ENCODE measurements at regions not wholly inside any gene's neighbourhood (a gene's known extent, or its start where the extent isn't known, plus 50 kb on each side); places are given as distances from the start of the nearest gene placed in this dataset.

DNA sequence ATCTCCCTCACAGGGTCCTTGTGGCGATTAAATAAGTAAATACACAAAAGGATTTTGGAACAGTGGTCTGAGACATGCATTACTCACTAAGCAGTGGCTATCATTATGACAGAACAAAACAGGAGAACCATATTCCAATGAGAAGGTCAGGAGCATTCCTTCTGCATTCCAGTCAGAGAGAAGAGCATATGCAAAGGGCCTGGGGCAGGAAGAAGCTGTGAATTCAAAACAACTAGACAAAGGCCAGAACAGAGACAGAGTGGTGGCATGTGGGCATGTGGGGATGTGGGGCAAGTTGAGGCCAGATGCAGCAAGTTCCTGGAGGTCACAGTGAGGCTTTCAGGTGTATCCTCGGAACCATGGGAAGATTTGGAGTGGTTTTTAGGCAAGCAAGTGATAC is 70.1 kb upstream of the VRK1 start:
- TF ChIP-seq, protein P1, sequence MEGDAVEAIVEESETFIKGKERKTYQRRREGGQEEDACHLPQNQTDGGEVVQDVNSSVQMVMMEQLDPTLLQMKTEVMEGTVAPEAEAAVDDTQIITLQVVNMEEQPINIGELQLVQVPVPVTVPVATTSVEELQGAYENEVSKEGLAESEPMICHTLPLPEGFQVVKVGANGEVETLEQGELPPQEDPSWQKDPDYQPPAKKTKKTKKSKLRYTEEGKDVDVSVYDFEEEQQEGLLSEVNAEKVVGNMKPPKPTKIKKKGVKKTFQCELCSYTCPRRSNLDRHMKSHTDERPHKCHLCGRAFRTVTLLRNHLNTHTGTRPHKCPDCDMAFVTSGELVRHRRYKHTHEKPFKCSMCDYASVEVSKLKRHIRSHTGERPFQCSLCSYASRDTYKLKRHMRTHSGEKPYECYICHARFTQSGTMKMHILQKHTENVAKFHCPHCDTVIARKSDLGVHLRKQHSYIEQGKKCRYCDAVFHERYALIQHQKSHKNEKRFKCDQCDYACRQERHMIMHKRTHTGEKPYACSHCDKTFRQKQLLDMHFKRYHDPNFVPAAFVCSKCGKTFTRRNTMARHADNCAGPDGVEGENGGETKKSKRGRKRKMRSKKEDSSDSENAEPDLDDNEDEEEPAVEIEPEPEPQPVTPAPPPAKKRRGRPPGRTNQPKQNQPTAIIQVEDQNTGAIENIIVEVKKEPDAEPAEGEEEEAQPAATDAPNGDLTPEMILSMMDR (IDR thresholded peaks at IDR 0.05), result no peak
- TF ChIP-seq EP300 (IDR thresholded peaks at IDR 0.05) (no peak), POLR2AphosphoS5 (IDR thresholded peaks at IDR 0.05) (no peak)
